HepG2 (cell line): ENCODE measurements at regions not wholly inside any gene's neighbourhood (a gene's known extent, or its start where the extent isn't known, plus 50 kb on each side); places are given as distances from the start of the nearest gene placed in this dataset.

ENCODE experiments used
- ATAC-seq: fragments of 200-7000 bp; cut with Tn5 transposase; 3 replicates; pipeline ENCODE4 v1.9.1; 2020; ENCODE audit warnings: mild to moderate bottlenecking, moderate library complexity
- BruUV-seq: library from RNA; stranded (reverse); fragments of 400-500 nt; replicated peaks from 2 replicates; lab custom pipeline; 2021; lab: Mats Ljungman, UMichigan
- CTCF ChIA-PET: fragments of 300-600 bp; formaldehyde crosslinking; extraction: SDS; loops from one replicate; lab custom pipeline; 2021; ENCODE audit warnings: low total read pairs, inconsistent platforms, low intra/inter-chr PET ratio; lab: Yijun Ruan, JAX
- POLR2A ChIA-PET: fragments of 350-600 bp; sonication (Branson Sonifier 250); formaldehyde crosslinking; loops from one replicate; lab custom pipeline; 2020; ENCODE audit warnings: antibody characterized with exemption, inconsistent platforms; lab: Yijun Ruan, JAX
- DNase-seq: peaks from one replicate; pipeline ENCODE4 v3.0.0-alpha.2; 2015; ENCODE audit warnings: low spot score
- FAIRE-seq: peaks from 3 replicates; lab custom pipeline; 2011; peaks lifted over from hg19 to GRCh38; lab: Jason Lieb, UNC
- H2AFZ ChIP-seq: one replicate; pipeline ENCODE4 v1.6.1; 2011; ENCODE audit warnings: low read length, inconsistent platforms
- H3K27ac ChIP-seq: fragments of 300-600 bp; 3 replicates; pipeline ENCODE4 v1.8.0; 2011; ENCODE audit warnings: mixed run types, mild to moderate bottlenecking, mixed read lengths, low read length, inconsistent platforms; ENCODE audit not compliant: insufficient read depth; ENCODE audit errors: extremely low read length
- H3K27me3 ChIP-seq, 2 experiments: fragments of 200-600 bp in 1 of 2; 2 replicates in 1 of 2; 3 replicates in 1 of 2; pipeline versions ENCODE4 v1.6.0 to v1.8.0; 2011; ENCODE audit warnings: low read length in 2 of 2, mild to moderate bottlenecking in 2 of 2, moderate library complexity in 2 of 2, inconsistent platforms in 1 of 2; ENCODE audit not compliant: insufficient read depth in 2 of 2, control insufficient read depth in 1 of 2
- H3K36me3 ChIP-seq, 2 experiments: fragments of 200-600 bp in 1 of 2; replicated peaks in 1 of 2; 2 replicates in 1 of 2; 3 replicates in 1 of 2; pipeline versions ENCODE4 v1.5.1 to v1.8.0; 2011; ENCODE audit warnings: low read length in 2 of 2, inconsistent platforms in 1 of 2; ENCODE audit not compliant: insufficient read depth in 2 of 2, control insufficient read depth in 1 of 2
- H3K4me1 ChIP-seq: 2 replicates; pipeline ENCODE4 v1.5.1; 2012; ENCODE audit warnings: low read length, inconsistent platforms; ENCODE audit not compliant: insufficient read depth
- H3K4me2 ChIP-seq: 2 replicates; pipeline ENCODE4 v1.6.0; 2011; ENCODE audit warnings: low read depth, low read length, inconsistent platforms
- H3K4me3 ChIP-seq, 3 experiments: fragments of 200-600 bp in 1 of 3; sonication (generic), shearing (Covaris generic) in 1 of 3; replicated peaks in 1 of 3; 2 replicates each; pipeline ENCODE4 v1.5.1; 2011 to 2016; ENCODE audit warnings: low read length in 3 of 3, inconsistent platforms in 2 of 3, low read depth in 2 of 3, mild to moderate bottlenecking in 2 of 3, control low read depth in 1 of 3, mixed read lengths in 1 of 3; ENCODE audit not compliant: insufficient read depth in 1 of 3
- H3K79me2 ChIP-seq: one replicate; pipeline ENCODE4 v1.6.1; 2011; ENCODE audit warnings: low read length, inconsistent platforms; ENCODE audit not compliant: insufficient read depth
- H3K9ac ChIP-seq: 2 replicates; pipeline ENCODE4 v1.6.0; 2011; ENCODE audit warnings: mild to moderate bottlenecking, low read depth, low read length, inconsistent platforms; ENCODE audit not compliant: insufficient read depth
- H3K9me3 ChIP-seq: 2 replicates; pipeline ENCODE4 v1.5.1; 2012; ENCODE audit warnings: mild to moderate bottlenecking, low read length
- H4K20me1 ChIP-seq: 2 replicates; pipeline ENCODE4 v1.6.0; 2011; ENCODE audit warnings: inconsistent platforms, mild to moderate bottlenecking, low read length, moderate library complexity; ENCODE audit not compliant: insufficient read depth
- GLI4 ChIP-seq: sonication (generic); formaldehyde crosslinking; IDR thresholded peaks from 2 replicates; pipeline ENCODE4 v1.5.1; 2020; ENCODE audit warnings: missing genetic modification reagents, mild to moderate bottlenecking, moderate library complexity, borderline replicate concordance
- SNAI1 ChIP-seq: sonication (generic); formaldehyde crosslinking; IDR thresholded peaks from 2 replicates; pipeline ENCODE4 v1.5.0; 2020; ENCODE audit warnings: mild to moderate bottlenecking, missing genetic modification reagents, borderline replicate concordance
- ZSCAN30 ChIP-seq: sonication (generic); formaldehyde crosslinking; IDR thresholded peaks from 2 replicates; pipeline ENCODE4 v1.5.0; 2020; ENCODE audit warnings: mild to moderate bottlenecking, missing genetic modification reagents
- WGBS: methylation state at CpG from one replicate; pipeline ENCODE4 v1.1.6; 2017; ENCODE audit warnings: low lambda C conversion rate; 5-methylcytosine and 5-hydroxymethylcytosine counted together
- in situ Hi-C: cut with HindIII; loops from 2 replicates; pipeline ENCODE4 v1.10.0; 2017; ENCODE audit warnings: low pct_unique_long_range_greater_than_20kb; ENCODE audit not compliant: extremely low pct_ligation_motif_present
- intact Hi-C: fragments of 100-400 bp; cut with micrococcal nuclease; formaldehyde crosslinking; loops from one replicate; pipeline ENCODE4 v1.10.0; 2022; ENCODE audit not compliant: unreplicated experiment
- TF ChIP-seq, protein P1 (sequence below), 2 experiments: sonication (generic) in 1 of 2; formaldehyde crosslinking in 1 of 2; IDR thresholded peaks; 2 replicates each; pipeline versions ENCODE4 v1.5.1 to v1.6.1; 2011 to 2020; ENCODE audit warnings: borderline replicate concordance in 1 of 2, low read depth in 1 of 2, low read length in 1 of 2, mild to moderate bottlenecking in 1 of 2, missing genetic modification reagents in 1 of 2, moderate library complexity in 1 of 2
- TF ChIP-seq, protein P2 (sequence below): sonication (generic); formaldehyde crosslinking; IDR thresholded peaks from 2 replicates; pipeline ENCODE4 v1.8.1; 2022; ENCODE audit warnings: mild to moderate bottlenecking, missing genetic modification reagents

DNA sequence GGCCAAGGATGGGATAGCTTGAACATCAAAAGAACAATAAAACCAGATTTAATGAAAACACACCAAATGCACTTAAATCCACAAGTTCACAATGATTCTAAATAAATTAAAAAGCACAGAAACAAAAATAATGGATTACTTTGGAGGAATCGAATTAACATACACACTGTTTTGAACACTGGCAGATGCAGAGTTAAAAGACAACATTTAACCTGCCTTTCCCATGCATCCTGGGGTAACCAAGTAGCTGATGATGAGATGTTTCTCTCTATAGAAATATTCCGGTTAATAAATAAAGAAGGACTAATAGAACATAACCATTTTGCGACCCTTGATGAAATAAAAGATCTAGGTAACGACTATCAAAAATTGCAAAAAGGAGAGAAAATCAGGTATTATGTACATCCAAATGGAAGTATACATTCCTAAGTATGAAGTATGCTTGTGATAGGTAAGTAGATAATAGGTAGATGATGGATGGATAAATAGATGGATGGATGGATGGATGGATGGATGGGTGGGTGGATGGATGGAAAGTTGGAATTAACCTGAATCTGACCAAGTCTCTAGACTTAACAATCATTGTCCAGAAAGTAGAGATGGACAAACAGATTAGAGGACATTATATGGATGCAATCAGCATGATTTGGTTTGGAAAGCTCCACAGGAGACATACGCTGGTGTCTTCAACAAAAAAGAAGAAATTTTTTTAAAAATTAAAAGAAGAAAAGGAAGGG, 57.4 kb upstream of the MYCN start:
- H3K27ac ChIP-seq = no peak overlapping the region
- ChIA-PET POLR2A (no interaction called here), CTCF (no interaction called here)
- no peak overlapping the region for H2AFZ ChIP-seq
- H4K20me1 ChIP-seq = no peaks in the 10 kb centered on the region
- BruUV-seq = no TSS peak
- H3K9me3 ChIP-seq = no peaks in the 10 kb centered on the region
- H3K36me3 ChIP-seq = no peaks in the 10 kb centered on the region
- H3K4me2 ChIP-seq = no peak overlapping the region
- DNase-seq (no peak), ATAC-seq (no peak), FAIRE-seq (no peak)
- intact Hi-C loops = no loop called here
- H3K4me3 ChIP-seq = no peak overlapping the region
- in situ Hi-C loops = no loop called here
- H3K27me3 ChIP-seq = no peaks in the 10 kb centered on the region
- no peaks in the 10 kb centered on the region for H3K4me1 ChIP-seq
- no peak overlapping the region for H3K9ac ChIP-seq
- no peaks in the 10 kb centered on the region for H3K79me2 ChIP-seq
- 35% methylated on average over 5 of the region's 5 CpGs for WGBS
- TF ChIP-seq SNAI1 (no peak), ZSCAN30 (no peak), GLI4 (CRISPR knock-in tag) (no peak)
- TF ChIP-seq, protein P1, sequence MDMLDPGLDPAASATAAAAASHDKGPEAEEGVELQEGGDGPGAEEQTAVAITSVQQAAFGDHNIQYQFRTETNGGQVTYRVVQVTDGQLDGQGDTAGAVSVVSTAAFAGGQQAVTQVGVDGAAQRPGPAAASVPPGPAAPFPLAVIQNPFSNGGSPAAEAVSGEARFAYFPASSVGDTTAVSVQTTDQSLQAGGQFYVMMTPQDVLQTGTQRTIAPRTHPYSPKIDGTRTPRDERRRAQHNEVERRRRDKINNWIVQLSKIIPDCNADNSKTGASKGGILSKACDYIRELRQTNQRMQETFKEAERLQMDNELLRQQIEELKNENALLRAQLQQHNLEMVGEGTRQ (IDR thresholded peaks at IDR 0.05; ENCODE audit: low read depth, low read length) = no peak
- TF ChIP-seq, protein P1 (CRISPR knock-in tag; IDR thresholded peaks at IDR 0.05; ENCODE audit: borderline replicate concordance) = no peak
- TF ChIP-seq, protein P2, sequence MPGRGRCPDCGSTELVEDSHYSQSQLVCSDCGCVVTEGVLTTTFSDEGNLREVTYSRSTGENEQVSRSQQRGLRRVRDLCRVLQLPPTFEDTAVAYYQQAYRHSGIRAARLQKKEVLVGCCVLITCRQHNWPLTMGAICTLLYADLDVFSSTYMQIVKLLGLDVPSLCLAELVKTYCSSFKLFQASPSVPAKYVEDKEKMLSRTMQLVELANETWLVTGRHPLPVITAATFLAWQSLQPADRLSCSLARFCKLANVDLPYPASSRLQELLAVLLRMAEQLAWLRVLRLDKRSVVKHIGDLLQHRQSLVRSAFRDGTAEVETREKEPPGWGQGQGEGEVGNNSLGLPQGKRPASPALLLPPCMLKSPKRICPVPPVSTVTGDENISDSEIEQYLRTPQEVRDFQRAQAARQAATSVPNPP (CRISPR knock-in tag) = no peak
